ENCODE measurements at regions not wholly inside any gene's neighbourhood (a gene's known extent, or its start where the extent isn't known, plus 50 kb on each side); places are given as distances from the start of the nearest gene placed in this dataset.

DNA sequence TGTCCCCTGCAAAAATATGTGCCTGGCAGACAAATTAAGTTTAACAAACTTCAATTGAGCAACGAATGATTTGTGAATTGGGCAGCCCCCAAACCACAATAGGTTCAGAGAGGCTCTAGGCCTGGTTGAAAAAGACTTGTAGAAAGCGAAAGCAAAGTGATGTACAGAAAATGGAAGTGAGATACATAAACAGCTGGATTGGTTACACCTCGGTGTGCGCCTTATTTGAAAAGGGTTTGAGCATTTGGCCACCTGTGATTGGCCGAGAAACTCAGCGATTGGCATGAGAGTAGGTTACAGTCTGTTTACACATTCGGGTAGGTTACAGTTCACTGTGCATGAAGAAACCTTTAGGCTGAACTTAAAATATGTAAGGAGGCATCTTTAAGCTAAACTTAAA, 136.9 kb downstream of the CD83 start:
- Histone ChIP-seq H3K4me3 (no peak overlapping the region), H3K9me3 (no peaks in the 10 kb centered on the region), H3K27ac (no peak overlapping the region), H3K4me1 (no peaks in the 10 kb centered on the region), H3K27me3 (no peaks in the 10 kb centered on the region), H3K36me3 (no peaks in the 10 kb centered on the region)
- intact Hi-C loops (cut with DNase I): no loop called here
- 93 to 95% methylated on average over 7 of the region's 7 CpGs for WGBS, 2 donors
- ATAC-seq (no peak), DNase-seq (no peak)
- TF ChIP-seq, protein P1, sequence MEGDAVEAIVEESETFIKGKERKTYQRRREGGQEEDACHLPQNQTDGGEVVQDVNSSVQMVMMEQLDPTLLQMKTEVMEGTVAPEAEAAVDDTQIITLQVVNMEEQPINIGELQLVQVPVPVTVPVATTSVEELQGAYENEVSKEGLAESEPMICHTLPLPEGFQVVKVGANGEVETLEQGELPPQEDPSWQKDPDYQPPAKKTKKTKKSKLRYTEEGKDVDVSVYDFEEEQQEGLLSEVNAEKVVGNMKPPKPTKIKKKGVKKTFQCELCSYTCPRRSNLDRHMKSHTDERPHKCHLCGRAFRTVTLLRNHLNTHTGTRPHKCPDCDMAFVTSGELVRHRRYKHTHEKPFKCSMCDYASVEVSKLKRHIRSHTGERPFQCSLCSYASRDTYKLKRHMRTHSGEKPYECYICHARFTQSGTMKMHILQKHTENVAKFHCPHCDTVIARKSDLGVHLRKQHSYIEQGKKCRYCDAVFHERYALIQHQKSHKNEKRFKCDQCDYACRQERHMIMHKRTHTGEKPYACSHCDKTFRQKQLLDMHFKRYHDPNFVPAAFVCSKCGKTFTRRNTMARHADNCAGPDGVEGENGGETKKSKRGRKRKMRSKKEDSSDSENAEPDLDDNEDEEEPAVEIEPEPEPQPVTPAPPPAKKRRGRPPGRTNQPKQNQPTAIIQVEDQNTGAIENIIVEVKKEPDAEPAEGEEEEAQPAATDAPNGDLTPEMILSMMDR (IDR thresholded peaks at IDR 0.05): no peak

DNA sequence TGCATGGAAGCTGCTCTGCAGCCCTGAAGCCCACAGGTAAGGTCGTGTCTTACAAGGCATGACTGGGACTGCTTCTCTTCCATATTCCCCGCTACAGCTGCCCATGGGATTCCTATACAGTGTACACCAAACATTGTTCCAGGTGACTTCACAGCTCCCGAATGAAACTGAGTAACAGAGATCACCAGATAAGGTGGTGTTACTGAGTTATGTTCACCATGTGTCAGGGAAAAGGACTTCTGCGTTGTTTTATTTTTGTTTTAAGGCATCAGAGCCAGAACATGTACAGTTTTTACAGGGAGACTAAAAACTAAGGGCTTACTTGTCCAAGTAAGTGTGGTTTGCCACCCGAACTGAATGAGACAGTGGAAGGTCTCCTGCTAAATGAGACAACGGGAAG, 138.3 kb downstream of the CD83 start:
- no peak overlapping the region for H3K4me3 ChIP-seq
- H3K27ac ChIP-seq: no peak overlapping the region
- 90 to 93% methylated on average over 6 of the region's 6 CpGs for WGBS, 2 donors
- TF ChIP-seq, protein P1 (IDR thresholded peaks at IDR 0.05): no peak
- no peaks in the 10 kb centered on the region for H3K27me3 ChIP-seq
- DNase-seq (no peak), ATAC-seq (no peak)
- no peaks in the 10 kb centered on the region for H3K36me3 ChIP-seq
- intact Hi-C loops (cut with DNase I): no loop called here
- peaks cover 0 to 5% (median 0%) of the 10 kb centered on the region in 11 donors for H3K9me3 ChIP-seq
- no peaks in the 10 kb centered on the region for H3K4me1 ChIP-seq

GRCh38 chr6:14258117-14258516, 140.5 kb downstream of the CD83 start:
- WGBS, 2 donors: 47 to 59% methylated on average over 2 of the region's 2 CpGs
- ATAC-seq: no peak
- intact Hi-C loops (cut with DNase I): no loop called here
- no peak overlapping the region for H3K27ac ChIP-seq
- H3K4me1 ChIP-seq: no peaks in the 10 kb centered on the region
- H3K36me3 ChIP-seq: no peaks in the 10 kb centered on the region
- DNase-seq: no peak
- H3K4me3 ChIP-seq: no peak overlapping the region
- H3K27me3 ChIP-seq: no peaks in the 10 kb centered on the region
- peaks cover 0 to 20% (median 2%) of the 10 kb centered on the region in 11 donors for H3K9me3 ChIP-seq
- TF ChIP-seq, protein P1 (IDR thresholded peaks at IDR 0.05): no peak

DNA sequence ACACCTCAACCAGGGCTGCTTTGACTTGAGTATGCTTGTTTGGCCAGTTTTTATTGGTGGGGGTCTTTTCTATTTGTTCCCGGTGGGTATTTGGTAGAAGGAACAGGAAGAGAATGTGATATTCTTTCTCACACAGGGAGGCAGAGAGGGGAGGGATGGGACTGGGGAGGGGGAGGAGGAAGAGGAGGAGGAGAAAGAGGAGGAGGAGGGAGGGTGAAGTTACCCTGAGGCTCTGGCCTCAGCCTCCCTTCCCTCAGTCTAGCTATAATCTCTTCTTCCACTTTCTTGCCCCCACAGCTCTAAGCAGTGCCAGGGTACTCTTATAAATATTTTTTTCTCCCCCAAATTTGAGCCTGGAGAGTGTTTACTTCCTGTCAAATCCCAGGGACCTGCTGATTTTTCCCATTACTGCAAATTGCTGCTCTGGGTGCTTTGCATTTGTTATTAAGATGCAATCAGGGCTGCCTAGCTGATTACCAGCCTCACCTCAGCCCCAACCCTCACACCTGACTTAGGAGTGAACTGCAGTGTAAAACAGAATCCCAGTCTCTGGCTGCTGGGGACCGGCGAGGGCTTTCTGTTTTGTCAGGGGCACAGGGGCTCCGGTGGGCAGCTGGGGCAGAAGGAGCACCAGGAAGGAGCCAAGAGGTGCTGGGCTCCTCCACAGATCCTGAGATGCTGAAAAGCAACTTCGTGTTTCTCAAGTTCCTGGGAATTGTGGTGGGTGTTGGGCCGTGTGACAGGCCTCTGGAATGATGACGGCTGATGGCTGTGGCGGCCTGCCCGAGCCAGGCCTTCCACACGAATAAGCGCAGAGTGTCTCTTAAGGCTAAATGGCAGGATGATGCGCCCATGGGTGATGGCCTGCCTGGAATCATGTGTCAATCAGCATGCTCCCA, 141.4 kb downstream of the CD83 start:
- peaks cover 0 to 3% (median 0%) of the 10 kb centered on the region in 9 donors for H3K36me3 ChIP-seq
- DNase-seq (no peak), ATAC-seq (no peak)
- H3K27ac ChIP-seq: no peak overlapping the region
- no peak overlapping the region for H3K4me3 ChIP-seq
- TF ChIP-seq, protein P1 (IDR thresholded peaks at IDR 0.05): no peak
- H3K9me3 ChIP-seq: peaks cover 0 to 28% (median 6%) of the 10 kb centered on the region in 11 donors
- intact Hi-C loops (cut with DNase I): no loop called here
- 75 to 76% methylated on average over 12 of the region's 12 CpGs for WGBS, 2 donors
- no peaks in the 10 kb centered on the region for H3K27me3 ChIP-seq
- H3K4me1 ChIP-seq: no peaks in the 10 kb centered on the region
